ENCODE measurements at regions not wholly inside any gene's neighbourhood (a gene's known extent, or its start where the extent isn't known, plus 50 kb on each side); places are given as distances from the start of the nearest gene placed in this dataset.
"Not testable (repeated sequence)": the region's sequence is repeated elsewhere in the genome, so short reads cannot be mapped to it uniquely, and the experiment has no call there.

- Histone ChIP-seq H3K36me3 (no peaks in the 10 kb centered on the region), H3K27ac (peak overlapping the region; percentile 19 to 35), H3K9me3 (no peaks in the 10 kb centered on the region), H3K4me1 (peaks cover 0 to 4% of the 10 kb centered on the region in 2 donors), H3K4me3 (peak overlapping the region; percentile 18 to 35), H3K27me3 (no peaks in the 10 kb centered on the region)
- intact Hi-C loops (cut with DNase I) = loop anchor here (5.0 kb wide), 2 partner anchors 61 to 64 kb away; no protein-coding TSS in a partner anchor
- TF ChIP-seq CTCF (IDR thresholded peaks at IDR 0.05) = no peak
- peak in 1 of 2 donors; percentile 79 for DNase-seq (ENCODE audit: low spot score in 2 of 2)
Observed at GRCh38 chr18:22286585-22286984, 117.2 kb downstream of the GATA6 start.

- no peaks in the 10 kb centered on the region for H3K9me3 ChIP-seq
- no peaks in the 10 kb centered on the region for H3K27me3 ChIP-seq
- H3K4me1 ChIP-seq = peaks cover 0 to 4% of the 10 kb centered on the region in 2 donors
- H3K36me3 ChIP-seq = no peaks in the 10 kb centered on the region
- intact Hi-C loops (cut with DNase I) = loop anchor here (5.0 kb wide), 2 partner anchors 62 to 63 kb away; no protein-coding TSS in a partner anchor
- H3K4me3 ChIP-seq = no peak overlapping the region
- TF ChIP-seq CTCF (IDR thresholded peaks at IDR 0.05) = no peak
- no peak for DNase-seq (ENCODE audit: low spot score in 2 of 2)
- peak overlapping the region in 1 of 2 donors; percentile 35 for H3K27ac ChIP-seq
Observed at GRCh38 chr18:22285361-22286140, 116.2 kb downstream of the GATA6 start.

GRCh38 chr18:22284581-22285360 is 115.4 kb downstream of the GATA6 start:
- Histone ChIP-seq H3K27ac (no peak overlapping the region), H3K9me3 (no peaks in the 10 kb centered on the region), H3K4me1 (peaks cover 0 to 4% of the 10 kb centered on the region in 2 donors), H3K27me3 (no peaks in the 10 kb centered on the region), H3K36me3 (no peaks in the 10 kb centered on the region), H3K4me3 (no peak overlapping the region)
- TF ChIP-seq CTCF (IDR thresholded peaks at IDR 0.05) = no peak
- no peak for DNase-seq (ENCODE audit: low spot score in 2 of 2)
- intact Hi-C loops (cut with DNase I) = loop anchor here (5.0 kb wide), 2 partner anchors 62 to 63 kb away; no protein-coding TSS in a partner anchor

DNA sequence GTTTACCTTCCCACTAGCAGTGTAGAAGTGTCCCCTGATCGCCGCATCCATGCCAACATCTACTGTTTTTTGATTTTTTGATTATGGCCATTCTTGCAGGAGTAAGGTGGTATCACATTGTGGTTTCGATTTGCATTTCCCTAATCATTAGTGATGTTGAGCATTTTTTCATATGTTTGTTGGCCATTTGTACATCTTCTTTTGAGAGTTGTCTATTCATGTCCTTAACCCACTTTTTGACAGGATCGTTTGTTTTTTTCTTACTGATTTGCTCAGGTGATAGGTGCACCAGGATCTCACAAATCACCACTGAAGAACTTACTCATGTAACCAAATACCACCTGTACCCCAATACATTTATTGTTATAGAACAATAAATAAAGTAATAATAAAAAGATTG is 114.5 kb downstream of the GATA6 start:
- intact Hi-C loops (cut with DNase I); H3K36me3 ChIP-seq; DNase-seq (ENCODE audit: low spot score in 2 of 2); H3K4me1 ChIP-seq; H3K27ac ChIP-seq; H3K27me3 ChIP-seq; H3K4me3 ChIP-seq; H3K9me3 ChIP-seq: not testable (repeated sequence)

- intact Hi-C loops (cut with DNase I) = no loop called here
- H3K4me1 ChIP-seq = peaks cover 0 to 4% of the 10 kb centered on the region in 2 donors
- H3K27ac ChIP-seq = no peak overlapping the region
- no peaks in the 10 kb centered on the region for H3K27me3 ChIP-seq
- TF ChIP-seq CTCF (IDR thresholded peaks at IDR 0.05) = no peak
- no peaks in the 10 kb centered on the region for H3K36me3 ChIP-seq
- DNase-seq (ENCODE audit: low spot score in 2 of 2) = no peak
- no peaks in the 10 kb centered on the region for H3K9me3 ChIP-seq
- no peak overlapping the region for H3K4me3 ChIP-seq
Observed at GRCh38 chr18:22283397-22283796, 114.0 kb downstream of the GATA6 start.

DNA sequence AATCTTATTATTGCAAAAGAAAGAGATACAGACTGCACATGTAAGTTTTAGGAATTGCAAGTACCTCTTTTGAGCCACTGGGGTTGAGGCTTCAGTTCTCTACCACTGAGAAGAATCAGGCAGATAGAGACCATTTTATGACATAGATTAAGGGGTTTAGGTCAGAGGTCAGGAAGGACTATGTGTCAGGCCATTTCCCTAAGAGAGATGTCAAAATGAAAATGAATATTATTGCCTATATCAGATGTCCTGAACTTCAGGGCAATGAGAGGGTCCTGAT is 113.7 kb downstream of the GATA6 start:
- peaks cover 0 to 4% of the 10 kb centered on the region in 2 donors for H3K4me1 ChIP-seq
- no peak overlapping the region for H3K27ac ChIP-seq
- no peaks in the 10 kb centered on the region for H3K9me3 ChIP-seq
- H3K36me3 ChIP-seq = no peaks in the 10 kb centered on the region
- no peaks in the 10 kb centered on the region for H3K27me3 ChIP-seq
- no peak for DNase-seq (ENCODE audit: low spot score in 2 of 2)
- intact Hi-C loops (cut with DNase I) = no loop called here
- H3K4me3 ChIP-seq = no peak overlapping the region
- TF ChIP-seq CTCF (IDR thresholded peaks at IDR 0.05) = no peak

Data from ascending aorta (tissue), 2 donors.